HG03103 (cell line): ENCODE measurements at regions not wholly inside any gene's neighbourhood (a gene's known extent, or its start where the extent isn't known, plus 50 kb on each side); places are given as distances from the start of the nearest gene placed in this dataset.

Source experiments
- ATAC-seq: cut with Tn5 transposase; IDR thresholded peaks from one replicate; pipeline ENCODE4 v1.9.1; 2021; ENCODE audit warnings: low read depth; ENCODE audit not compliant: unreplicated experiment

DNA sequence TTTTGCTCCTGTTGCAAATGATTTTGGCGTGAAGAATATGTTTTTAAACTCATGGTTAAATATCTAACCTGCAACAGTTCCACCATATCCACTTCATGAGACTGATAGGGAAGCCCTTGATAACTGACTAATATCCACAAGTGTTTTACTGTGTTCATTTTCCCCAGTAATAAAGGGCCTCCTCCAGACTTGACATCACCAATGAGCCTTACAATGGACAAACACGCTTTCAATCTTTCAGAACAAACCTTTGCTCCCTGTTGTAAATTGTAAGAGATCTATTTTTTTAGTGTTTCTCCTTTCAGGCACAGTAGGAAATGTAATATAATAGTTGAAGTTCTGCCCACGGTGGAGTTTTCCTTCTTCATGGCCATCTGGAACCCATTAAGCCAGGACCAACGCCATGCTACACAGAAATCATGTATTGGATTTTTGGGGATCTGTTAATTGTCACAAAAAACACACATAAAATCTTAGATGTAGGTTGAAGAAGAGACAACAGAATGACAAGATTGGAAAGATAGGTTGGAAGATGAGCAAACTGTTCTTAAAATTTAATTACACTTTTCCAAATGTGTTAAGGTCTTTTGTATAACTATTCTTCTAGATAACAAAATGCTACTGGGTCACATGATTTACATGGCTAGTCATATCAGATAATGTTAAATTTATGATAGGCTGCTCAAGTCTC is 1030.1 kb downstream of the FSTL5 start:
- ATAC-seq, result no peak

DNA sequence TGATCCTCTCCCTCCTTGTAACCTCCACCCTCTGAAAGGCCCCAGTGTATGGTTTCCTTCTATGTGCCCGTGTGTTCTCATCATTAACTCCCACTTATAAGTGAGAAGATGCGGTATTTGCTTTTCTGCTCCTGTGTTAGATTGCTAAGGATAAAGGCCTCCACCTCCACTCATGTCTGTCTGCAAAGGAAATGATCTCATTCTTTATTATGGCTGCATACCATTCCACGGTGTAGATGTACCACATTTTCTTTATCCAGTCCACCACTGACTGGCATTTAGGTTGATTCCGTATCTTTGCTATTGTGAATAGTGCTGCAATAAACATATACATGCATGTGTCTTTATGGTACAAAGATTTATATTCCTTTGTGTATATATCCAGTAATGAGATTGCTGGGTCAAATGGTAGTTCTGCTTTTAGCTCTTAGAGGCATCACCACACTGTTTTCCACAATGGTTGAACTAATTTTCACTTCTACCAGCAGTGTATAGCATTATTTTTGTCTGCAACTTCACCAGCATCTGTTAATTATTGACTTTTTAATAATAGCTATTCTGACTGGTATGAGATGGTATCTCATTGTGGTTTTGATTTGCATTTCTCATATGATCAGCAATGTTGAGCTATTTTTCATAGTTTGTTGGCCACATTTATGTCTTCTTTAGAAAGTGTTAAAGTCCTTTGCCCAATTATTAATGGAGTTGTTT is 1030.9 kb downstream of the FSTL5 start:
- ATAC-seq, result no peak

GRCh38 chr4:161121451-161121850 is 1042.3 kb downstream of the FSTL5 start:
- ATAC-seq, result no peak

- ATAC-seq, result no peak
Observed at GRCh38 chr4:161101881-161102280, 1061.9 kb downstream of the FSTL5 start.

GRCh38 chr4:161097821-161098220 is 1066.0 kb downstream of the FSTL5 start:
- ATAC-seq, result no peak

DNA sequence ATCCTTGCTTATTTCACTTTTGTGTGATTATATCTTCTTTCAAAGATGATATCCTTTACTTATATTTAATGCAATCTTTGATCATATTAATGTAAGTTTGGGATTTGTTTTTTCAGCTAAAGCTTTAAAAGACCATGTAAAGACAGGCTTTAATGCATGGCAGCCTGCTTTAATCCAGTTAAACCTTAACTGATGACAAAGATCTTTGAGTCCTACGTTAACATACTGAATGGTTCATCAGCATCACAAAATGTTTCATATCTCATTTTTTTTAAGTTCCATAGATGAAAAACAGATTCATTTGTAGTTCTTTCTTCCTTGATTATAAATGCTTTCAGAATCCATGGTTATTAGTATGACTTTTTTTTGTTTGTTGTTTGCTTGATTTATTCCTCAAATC is 1102.8 kb downstream of the FSTL5 start:
- ATAC-seq, result no peak
